ENCODE measurements at regions not wholly inside any gene's neighbourhood (a gene's known extent, or its start where the extent isn't known, plus 50 kb on each side); places are given as distances from the start of the nearest gene placed in this dataset.

DNA sequence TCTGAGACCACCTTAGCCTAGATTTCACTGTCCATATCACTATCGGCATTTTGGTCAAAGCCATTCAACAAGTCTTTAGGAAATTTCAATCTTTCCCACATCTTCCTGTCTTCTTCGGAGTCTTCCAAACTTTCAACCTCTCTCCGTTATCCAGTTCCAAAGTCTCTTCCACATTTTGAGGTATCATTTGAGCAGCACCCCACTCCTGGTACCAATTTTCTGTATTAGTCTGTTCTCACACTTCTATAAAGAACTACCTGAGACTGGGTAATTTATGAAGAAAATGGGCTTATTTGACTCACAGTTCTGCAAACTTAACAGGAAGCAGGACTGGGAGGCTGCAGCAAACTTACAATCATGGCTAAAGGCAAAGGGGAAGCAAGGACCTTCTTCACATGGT, 215.5 kb downstream of the CYLC2 start:
- no peaks in the 10 kb centered on the region for H4K20me1 ChIP-seq (replicated peaks; ENCODE audit: insufficient read depth)
- no peak for TF ChIP-seq EZH2 (IDR thresholded peaks at IDR 0.05; ENCODE audit: low read depth, unreplicated experiment)
- TF ChIP-seq ZNF331 (CRISPR knock-in tag; IDR thresholded peaks at IDR 0.05; ENCODE audit: low read depth) = no peak
- TF ChIP-seq EZH2phosphoT487 (IDR thresholded peaks at IDR 0.05; ENCODE audit: unreplicated experiment) = no peak
- TF ChIP-seq NANOG (IDR thresholded peaks at IDR 0.05; ENCODE audit: borderline replicate concordance) = no peak
- TF ChIP-seq, protein P1, sequence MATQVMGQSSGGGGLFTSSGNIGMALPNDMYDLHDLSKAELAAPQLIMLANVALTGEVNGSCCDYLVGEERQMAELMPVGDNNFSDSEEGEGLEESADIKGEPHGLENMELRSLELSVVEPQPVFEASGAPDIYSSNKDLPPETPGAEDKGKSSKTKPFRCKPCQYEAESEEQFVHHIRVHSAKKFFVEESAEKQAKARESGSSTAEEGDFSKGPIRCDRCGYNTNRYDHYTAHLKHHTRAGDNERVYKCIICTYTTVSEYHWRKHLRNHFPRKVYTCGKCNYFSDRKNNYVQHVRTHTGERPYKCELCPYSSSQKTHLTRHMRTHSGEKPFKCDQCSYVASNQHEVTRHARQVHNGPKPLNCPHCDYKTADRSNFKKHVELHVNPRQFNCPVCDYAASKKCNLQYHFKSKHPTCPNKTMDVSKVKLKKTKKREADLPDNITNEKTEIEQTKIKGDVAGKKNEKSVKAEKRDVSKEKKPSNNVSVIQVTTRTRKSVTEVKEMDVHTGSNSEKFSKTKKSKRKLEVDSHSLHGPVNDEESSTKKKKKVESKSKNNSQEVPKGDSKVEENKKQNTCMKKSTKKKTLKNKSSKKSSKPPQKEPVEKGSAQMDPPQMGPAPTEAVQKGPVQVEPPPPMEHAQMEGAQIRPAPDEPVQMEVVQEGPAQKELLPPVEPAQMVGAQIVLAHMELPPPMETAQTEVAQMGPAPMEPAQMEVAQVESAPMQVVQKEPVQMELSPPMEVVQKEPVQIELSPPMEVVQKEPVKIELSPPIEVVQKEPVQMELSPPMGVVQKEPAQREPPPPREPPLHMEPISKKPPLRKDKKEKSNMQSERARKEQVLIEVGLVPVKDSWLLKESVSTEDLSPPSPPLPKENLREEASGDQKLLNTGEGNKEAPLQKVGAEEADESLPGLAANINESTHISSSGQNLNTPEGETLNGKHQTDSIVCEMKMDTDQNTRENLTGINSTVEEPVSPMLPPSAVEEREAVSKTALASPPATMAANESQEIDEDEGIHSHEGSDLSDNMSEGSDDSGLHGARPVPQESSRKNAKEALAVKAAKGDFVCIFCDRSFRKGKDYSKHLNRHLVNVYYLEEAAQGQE (IDR thresholded peaks at IDR 0.05; ENCODE audit: unreplicated experiment) = no peak
- TF ChIP-seq, protein P2, sequence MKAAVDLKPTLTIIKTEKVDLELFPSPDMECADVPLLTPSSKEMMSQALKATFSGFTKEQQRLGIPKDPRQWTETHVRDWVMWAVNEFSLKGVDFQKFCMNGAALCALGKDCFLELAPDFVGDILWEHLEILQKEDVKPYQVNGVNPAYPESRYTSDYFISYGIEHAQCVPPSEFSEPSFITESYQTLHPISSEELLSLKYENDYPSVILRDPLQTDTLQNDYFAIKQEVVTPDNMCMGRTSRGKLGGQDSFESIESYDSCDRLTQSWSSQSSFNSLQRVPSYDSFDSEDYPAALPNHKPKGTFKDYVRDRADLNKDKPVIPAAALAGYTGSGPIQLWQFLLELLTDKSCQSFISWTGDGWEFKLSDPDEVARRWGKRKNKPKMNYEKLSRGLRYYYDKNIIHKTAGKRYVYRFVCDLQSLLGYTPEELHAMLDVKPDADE (IDR thresholded peaks at IDR 0.05) = no peak
- TF ChIP-seq CREB1 (CRISPR knock-in tag; IDR thresholded peaks at IDR 0.05; ENCODE audit: low read depth) = no peak
- no peak for TF ChIP-seq POLR2AphosphoS5 (IDR thresholded peaks at IDR 0.05; ENCODE audit: low read depth)
- TF ChIP-seq, protein P3, sequence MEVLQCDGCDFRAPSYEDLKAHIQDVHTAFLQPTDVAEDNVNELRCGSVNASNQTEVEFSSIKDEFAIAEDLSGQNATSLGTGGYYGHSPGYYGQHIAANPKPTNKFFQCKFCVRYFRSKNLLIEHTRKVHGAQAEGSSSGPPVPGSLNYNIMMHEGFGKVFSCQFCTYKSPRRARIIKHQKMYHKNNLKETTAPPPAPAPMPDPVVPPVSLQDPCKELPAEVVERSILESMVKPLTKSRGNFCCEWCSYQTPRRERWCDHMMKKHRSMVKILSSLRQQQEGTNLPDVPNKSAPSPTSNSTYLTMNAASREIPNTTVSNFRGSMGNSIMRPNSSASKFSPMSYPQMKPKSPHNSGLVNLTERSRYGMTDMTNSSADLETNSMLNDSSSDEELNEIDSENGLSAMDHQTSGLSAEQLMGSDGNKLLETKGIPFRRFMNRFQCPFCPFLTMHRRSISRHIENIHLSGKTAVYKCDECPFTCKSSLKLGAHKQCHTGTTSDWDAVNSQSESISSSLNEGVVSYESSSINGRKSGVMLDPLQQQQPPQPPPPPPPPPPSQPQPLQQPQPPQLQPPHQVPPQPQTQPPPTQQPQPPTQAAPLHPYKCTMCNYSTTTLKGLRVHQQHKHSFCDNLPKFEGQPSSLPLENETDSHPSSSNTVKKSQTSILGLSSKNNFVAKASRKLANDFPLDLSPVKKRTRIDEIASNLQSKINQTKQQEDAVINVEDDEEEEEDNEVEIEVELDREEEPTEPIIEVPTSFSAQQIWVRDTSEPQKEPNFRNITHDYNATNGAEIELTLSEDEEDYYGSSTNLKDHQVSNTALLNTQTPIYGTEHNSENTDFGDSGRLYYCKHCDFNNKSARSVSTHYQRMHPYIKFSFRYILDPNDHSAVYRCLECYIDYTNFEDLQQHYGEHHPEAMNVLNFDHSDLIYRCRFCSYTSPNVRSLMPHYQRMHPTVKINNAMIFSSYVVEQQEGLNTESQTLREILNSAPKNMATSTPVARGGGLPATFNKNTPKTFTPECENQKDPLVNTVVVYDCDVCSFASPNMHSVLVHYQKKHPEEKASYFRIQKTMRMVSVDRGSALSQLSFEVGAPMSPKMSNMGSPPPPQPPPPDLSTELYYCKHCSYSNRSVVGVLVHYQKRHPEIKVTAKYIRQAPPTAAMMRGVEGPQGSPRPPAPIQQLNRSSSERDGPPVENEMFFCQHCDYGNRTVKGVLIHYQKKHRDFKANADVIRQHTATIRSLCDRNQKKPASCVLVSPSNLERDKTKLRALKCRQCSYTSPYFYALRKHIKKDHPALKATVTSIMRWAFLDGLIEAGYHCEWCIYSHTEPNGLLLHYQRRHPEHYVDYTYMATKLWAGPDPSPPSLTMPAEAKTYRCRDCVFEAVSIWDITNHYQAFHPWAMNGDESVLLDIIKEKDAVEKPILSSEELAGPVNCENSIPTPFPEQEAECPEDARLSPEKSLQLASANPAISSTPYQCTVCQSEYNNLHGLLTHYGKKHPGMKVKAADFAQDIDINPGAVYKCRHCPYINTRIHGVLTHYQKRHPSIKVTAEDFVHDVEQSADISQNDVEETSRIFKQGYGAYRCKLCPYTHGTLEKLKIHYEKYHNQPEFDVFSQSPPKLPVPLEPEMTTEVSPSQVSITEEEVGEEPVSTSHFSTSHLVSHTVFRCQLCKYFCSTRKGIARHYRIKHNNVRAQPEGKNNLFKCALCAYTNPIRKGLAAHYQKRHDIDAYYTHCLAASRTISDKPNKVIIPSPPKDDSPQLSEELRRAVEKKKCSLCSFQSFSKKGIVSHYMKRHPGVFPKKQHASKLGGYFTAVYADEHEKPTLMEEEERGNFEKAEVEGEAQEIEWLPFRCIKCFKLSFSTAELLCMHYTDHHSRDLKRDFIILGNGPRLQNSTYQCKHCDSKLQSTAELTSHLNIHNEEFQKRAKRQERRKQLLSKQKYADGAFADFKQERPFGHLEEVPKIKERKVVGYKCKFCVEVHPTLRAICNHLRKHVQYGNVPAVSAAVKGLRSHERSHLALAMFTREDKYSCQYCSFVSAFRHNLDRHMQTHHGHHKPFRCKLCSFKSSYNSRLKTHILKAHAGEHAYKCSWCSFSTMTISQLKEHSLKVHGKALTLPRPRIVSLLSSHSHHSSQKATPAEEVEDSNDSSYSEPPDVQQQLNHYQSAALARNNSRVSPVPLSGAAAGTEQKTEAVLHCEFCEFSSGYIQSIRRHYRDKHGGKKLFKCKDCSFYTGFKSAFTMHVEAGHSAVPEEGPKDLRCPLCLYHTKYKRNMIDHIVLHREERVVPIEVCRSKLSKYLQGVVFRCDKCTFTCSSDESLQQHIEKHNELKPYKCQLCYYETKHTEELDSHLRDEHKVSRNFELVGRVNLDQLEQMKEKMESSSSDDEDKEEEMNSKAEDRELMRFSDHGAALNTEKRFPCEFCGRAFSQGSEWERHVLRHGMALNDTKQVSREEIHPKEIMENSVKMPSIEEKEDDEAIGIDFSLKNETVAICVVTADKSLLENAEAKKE (CRISPR knock-in tag; IDR thresholded peaks at IDR 0.05) = no peak
- no peak for TF ChIP-seq STAT1 (IDR thresholded peaks at IDR 0.05; ENCODE audit: unreplicated experiment)
- TF ChIP-seq JUNB (IDR thresholded peaks at IDR 0.05; ENCODE audit: unreplicated experiment) = no peak
- TF ChIP-seq, protein P4, sequence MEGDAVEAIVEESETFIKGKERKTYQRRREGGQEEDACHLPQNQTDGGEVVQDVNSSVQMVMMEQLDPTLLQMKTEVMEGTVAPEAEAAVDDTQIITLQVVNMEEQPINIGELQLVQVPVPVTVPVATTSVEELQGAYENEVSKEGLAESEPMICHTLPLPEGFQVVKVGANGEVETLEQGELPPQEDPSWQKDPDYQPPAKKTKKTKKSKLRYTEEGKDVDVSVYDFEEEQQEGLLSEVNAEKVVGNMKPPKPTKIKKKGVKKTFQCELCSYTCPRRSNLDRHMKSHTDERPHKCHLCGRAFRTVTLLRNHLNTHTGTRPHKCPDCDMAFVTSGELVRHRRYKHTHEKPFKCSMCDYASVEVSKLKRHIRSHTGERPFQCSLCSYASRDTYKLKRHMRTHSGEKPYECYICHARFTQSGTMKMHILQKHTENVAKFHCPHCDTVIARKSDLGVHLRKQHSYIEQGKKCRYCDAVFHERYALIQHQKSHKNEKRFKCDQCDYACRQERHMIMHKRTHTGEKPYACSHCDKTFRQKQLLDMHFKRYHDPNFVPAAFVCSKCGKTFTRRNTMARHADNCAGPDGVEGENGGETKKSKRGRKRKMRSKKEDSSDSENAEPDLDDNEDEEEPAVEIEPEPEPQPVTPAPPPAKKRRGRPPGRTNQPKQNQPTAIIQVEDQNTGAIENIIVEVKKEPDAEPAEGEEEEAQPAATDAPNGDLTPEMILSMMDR (conservative IDR thresholded peaks at IDR 0.05; ENCODE audit: low read depth in 2 of 2) = no peak
- no peak for TF ChIP-seq ZNF114 (CRISPR knock-in tag; IDR thresholded peaks at IDR 0.05)
- Mint-ChIP-seq H3K27me3 (ENCODE audit: insufficient read depth, low read depth, poor library complexity) (peaks cover 4% of the 10 kb centered on the region), H3K4me1 (no peaks in the 10 kb centered on the region), H3K36me3 (ENCODE audit: low read depth) (peaks cover 30% of the 10 kb centered on the region), H3K9me3 (peaks cover 97% of the 10 kb centered on the region), H3K27ac (no peak overlapping the region), H3K4me3 (no peak overlapping the region)
- H2AFZ ChIP-seq = no peak overlapping the region
- H3K9me2 ChIP-seq (ENCODE audit: insufficient read depth) = no peaks in the 10 kb centered on the region
- H3K79me2 ChIP-seq (replicated peaks; ENCODE audit: insufficient read depth) = no peaks in the 10 kb centered on the region
- H3K27me3 ChIP-seq (ENCODE audit: insufficient read depth) = no peaks in the 10 kb centered on the region
- ATAC-seq (no peak), DNase-seq (ENCODE audit: low spot score) (no peak)
- H3K4me1 ChIP-seq (ENCODE audit: insufficient read depth) = no peaks in the 10 kb centered on the region
- H3K36me3 ChIP-seq (ENCODE audit: insufficient read depth) = 0 out of 2 replicates have a peak, but pooled peaks cover 3% of the 10 kb centered on the region
- no peak overlapping the region for H3K4me3 ChIP-seq
- no peaks in the 10 kb centered on the region for H3F3A ChIP-seq (replicated peaks; ENCODE audit: low read depth)
- no peak overlapping the region for H3K27ac ChIP-seq (ENCODE audit: low read depth)
- H3K4me2 ChIP-seq = no peak overlapping the region
